C4-2B (cell line): ENCODE measurements at regions not wholly inside any gene's neighbourhood (a gene's known extent, or its start where the extent isn't known, plus 50 kb on each side); places are given as distances from the start of the nearest gene placed in this dataset.

ENCODE experiments used
- ZFX ChIP-seq: fragments of 450-650 bp; IDR thresholded peaks from 2 replicates; pipeline ENCODE4 v1.6.1; 2017
- TF ChIP-seq, protein P1 (sequence below): fragments of 450-650 bp; conservative IDR thresholded peaks from 2 replicates; pipeline ENCODE4 v1.5.1; 2017; ENCODE audit warnings: mild to moderate bottlenecking

DNA sequence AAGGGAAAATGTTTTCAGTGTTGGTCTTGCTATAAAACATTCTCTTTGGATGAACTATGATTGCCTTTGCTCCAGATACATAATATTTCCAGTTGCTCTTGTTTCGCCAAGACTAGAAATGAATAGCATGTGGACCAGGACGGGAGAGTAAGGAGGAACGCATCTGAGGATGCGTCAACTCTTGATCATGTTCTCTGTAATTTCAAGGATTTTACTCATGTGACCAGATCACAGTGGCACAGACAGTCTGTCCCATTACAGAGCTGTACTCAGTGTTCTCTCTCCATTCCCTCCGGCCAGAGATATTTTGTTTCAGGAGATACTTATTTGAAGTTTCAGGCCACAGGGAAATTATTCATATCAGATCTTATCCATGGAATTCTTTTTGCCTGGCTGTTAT is 266.6 kb downstream of the MID1IP1 start:
- TF ChIP-seq, protein P1, sequence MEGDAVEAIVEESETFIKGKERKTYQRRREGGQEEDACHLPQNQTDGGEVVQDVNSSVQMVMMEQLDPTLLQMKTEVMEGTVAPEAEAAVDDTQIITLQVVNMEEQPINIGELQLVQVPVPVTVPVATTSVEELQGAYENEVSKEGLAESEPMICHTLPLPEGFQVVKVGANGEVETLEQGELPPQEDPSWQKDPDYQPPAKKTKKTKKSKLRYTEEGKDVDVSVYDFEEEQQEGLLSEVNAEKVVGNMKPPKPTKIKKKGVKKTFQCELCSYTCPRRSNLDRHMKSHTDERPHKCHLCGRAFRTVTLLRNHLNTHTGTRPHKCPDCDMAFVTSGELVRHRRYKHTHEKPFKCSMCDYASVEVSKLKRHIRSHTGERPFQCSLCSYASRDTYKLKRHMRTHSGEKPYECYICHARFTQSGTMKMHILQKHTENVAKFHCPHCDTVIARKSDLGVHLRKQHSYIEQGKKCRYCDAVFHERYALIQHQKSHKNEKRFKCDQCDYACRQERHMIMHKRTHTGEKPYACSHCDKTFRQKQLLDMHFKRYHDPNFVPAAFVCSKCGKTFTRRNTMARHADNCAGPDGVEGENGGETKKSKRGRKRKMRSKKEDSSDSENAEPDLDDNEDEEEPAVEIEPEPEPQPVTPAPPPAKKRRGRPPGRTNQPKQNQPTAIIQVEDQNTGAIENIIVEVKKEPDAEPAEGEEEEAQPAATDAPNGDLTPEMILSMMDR = no peak
- no peak for TF ChIP-seq ZFX
